GM21390 (cell line): ENCODE measurements at regions not wholly inside any gene's neighbourhood (a gene's known extent, or its start where the extent isn't known, plus 50 kb on each side); places are given as distances from the start of the nearest gene placed in this dataset.

ENCODE experiments used
- ATAC-seq: cut with Tn5 transposase; IDR thresholded peaks from one replicate; pipeline ENCODE4 v1.9.1; 2021; ENCODE audit not compliant: unreplicated experiment

- no peak for ATAC-seq
These were observed 166.7 kb downstream of the ALG10 start for GRCh38 chr12:34188974-34189373.

GRCh38 chr12:34190054-34190453 is 167.8 kb downstream of the ALG10 start:
- no peak for ATAC-seq

- ATAC-seq, result no peak
These were observed 176.6 kb downstream of the ALG10 start for GRCh38 chr12:34198924-34199323.

- ATAC-seq, result no peak
These were observed 181.7 kb downstream of the ALG10 start for GRCh38 chr12:34203866-34204620.

GRCh38 chr12:34204830-34205285 is 182.6 kb downstream of the ALG10 start:
- no peak for ATAC-seq

GRCh38 chr12:34205401-34205800 is 183.1 kb downstream of the ALG10 start:
- no peak for ATAC-seq

- no peak for ATAC-seq
These were observed 183.9 kb downstream of the ALG10 start for GRCh38 chr12:34206061-34206785.

- no peak for ATAC-seq
These were observed 185.6 kb downstream of the ALG10 start for GRCh38 chr12:34207858-34208257.

GRCh38 chr12:34208331-34209258 is 186.3 kb downstream of the ALG10 start:
- no peak for ATAC-seq

GRCh38 chr12:34209259-34209835 is 187.1 kb downstream of the ALG10 start:
- ATAC-seq, result no peak

- ATAC-seq, result no peak
These were observed 187.9 kb downstream of the ALG10 start for GRCh38 chr12:34210183-34210582.

GRCh38 chr12:34210689-34211530 is 188.6 kb downstream of the ALG10 start:
- no peak for ATAC-seq

- ATAC-seq, result no peak
These were observed 190.4 kb downstream of the ALG10 start for GRCh38 chr12:34212651-34213050.

GRCh38 chr12:34214011-34214410 is 191.7 kb downstream of the ALG10 start:
- no peak for ATAC-seq

GRCh38 chr12:34215213-34215892 is 193.1 kb downstream of the ALG10 start:
- no peak for ATAC-seq

GRCh38 chr12:34215893-34216285 is 193.6 kb downstream of the ALG10 start:
- ATAC-seq, result no peak

- ATAC-seq, result no peak
These were observed 195.4 kb downstream of the ALG10 start for GRCh38 chr12:34217660-34218059.

- ATAC-seq, result peak; percentile 87
These were observed 196.1 kb downstream of the ALG10 start for GRCh38 chr12:34218193-34219045.
